GM10847 (cell line): ENCODE measurements at regions not wholly inside any gene's neighbourhood (a gene's known extent, or its start where the extent isn't known, plus 50 kb on each side); places are given as distances from the start of the nearest gene placed in this dataset.

ENCODE experiments used
- POLR2A ChIP-seq: IDR thresholded peaks from 2 replicates; pipeline ENCODE4 v1.6.1; 2011; ENCODE audit not compliant: insufficient read length; ENCODE audit errors: extremely low read depth

DNA sequence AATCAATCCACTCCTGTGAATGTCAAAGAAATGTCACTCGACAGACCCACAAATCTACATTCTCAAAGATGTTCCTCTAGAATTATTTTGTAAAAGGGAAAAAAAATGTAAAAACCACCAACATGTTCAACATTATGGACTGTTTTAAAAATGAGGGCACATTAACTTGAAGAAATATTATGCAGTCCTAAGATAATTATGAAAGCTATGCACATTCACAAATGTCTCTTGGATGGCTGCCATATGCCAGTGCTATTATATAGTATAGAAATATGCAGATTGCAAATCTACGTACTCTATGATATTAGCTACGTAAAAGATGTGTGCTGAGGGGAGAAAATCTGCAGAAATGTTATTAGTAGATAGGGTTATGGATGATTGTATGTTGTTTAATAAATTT lies 334.2 kb downstream of the BMP4 start:
- no peak for TF ChIP-seq POLR2A

DNA sequence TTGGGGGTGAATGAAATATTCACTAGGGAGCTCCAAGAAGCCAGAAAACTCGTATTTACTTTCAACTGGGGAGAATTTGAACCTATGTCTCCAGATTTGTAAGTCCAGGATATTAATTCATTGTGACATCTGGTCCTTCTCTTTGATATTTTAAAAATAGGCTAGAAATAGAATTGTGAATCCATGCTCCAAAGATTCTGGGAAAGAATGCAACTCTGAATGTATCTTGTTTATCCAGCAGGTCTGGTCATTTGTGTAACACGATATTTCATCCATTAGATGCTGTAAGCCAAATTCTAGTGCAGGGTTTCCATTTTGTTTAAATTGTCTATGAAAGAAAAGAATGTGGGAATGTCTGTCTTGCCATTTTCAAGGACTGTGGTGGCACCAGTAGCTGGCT lies 334.7 kb downstream of the BMP4 start:
- no peak for TF ChIP-seq POLR2A

DNA sequence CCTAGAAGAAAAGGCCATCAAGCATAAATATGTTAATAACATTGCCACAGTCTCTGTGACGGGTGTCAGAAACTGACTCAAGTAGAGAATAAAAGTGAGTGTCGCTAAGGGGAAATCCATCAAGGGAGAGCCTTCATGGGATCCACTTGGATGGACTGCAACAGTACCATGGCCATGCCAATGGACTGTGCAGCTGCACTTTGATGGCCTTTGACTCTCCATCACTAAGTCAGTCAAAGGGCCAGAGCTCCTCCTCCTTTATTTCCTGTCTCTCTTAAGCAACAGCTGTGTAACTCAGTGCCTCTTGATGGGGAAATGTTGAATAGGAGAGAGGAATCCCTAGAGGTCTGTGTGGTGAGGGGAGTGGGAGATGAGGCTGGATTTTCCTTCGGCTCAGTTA lies 335.2 kb downstream of the BMP4 start:
- TF ChIP-seq POLR2A, result no peak

DNA sequence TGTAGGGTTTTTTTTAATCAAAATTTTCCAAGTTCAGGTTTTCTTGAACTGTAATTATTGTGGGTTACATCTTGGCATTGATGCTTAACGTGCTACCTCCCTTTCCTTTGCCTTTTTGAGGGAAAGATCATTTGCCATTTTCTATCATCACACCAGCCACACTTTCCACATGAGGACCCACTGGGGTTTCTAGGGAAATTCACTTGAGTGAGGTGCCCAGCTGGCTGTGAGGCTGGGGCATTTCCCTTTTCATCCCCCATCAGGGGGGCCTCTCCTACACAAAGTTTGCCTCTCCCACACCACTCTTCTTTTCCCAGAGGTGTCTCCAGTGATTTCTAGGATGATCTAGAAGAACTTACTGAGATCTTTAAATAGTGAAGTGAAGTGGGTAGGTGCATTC lies 335.7 kb downstream of the BMP4 start:
- TF ChIP-seq POLR2A, result no peak

DNA sequence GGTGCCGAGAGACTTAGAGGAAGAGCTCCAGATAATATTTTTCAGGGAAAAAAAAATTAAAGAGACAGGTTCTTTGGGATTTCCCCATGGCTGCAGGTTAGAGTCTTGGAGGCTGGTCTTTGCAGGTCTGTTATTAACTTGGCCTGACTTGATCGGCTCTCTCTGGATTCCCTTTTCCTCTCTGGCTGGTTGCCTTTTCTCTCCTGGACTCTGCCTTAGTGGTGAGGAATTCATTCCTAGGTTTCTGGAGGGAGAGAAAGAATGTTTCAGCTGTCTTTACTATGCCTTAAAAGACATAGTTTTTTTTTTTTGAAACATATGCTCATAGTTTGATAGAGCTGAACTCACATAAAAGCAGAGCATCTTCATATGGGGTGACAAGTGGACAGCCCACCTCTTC lies 336.3 kb downstream of the BMP4 start:
- no peak for TF ChIP-seq POLR2A

DNA sequence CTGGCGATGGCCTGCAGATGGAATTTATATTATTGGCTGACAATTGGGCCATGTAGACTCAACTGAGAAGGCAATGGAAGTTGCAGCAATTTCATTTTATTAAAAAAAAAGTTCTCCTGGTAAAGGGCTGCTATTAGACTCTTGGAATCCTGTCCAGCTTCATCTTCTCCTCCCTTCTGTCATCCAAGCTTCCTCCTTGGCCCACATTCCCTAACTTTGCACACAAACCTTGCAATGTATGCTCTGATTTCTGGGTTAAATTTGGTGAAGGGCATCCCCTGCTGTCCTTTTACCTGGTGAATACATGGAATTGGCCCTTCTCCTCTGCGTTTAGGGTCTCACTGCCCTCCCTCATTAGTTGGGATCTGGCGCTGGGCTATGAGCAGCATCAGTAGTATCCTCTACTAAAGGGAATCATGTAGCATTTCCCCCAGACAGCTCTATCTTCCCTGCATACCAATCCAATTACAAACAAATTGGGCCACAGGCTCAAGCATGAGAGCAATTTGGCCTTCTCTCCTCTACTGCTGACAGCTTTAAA lies 336.9 kb downstream of the BMP4 start:
- TF ChIP-seq POLR2A, result no peak

DNA sequence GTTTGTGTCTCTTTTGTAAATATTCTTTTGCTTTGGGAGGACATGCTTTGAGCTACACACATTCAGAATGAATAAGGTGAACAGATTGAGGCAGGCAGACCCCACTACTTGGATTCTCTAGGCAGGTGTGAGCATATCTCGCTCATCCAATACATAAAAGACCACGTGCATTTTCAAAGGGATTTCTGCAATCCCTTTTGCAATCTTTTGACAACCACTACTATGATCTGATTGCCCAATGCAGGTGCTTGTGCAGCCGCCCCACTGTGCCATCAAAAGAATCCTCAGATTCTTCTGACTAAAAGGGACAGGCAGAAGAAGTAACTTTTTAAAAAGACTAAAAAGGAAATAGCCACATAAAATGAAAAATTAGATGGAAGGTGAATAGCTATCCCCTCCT lies 341.4 kb downstream of the BMP4 start:
- TF ChIP-seq POLR2A, result no peak

DNA sequence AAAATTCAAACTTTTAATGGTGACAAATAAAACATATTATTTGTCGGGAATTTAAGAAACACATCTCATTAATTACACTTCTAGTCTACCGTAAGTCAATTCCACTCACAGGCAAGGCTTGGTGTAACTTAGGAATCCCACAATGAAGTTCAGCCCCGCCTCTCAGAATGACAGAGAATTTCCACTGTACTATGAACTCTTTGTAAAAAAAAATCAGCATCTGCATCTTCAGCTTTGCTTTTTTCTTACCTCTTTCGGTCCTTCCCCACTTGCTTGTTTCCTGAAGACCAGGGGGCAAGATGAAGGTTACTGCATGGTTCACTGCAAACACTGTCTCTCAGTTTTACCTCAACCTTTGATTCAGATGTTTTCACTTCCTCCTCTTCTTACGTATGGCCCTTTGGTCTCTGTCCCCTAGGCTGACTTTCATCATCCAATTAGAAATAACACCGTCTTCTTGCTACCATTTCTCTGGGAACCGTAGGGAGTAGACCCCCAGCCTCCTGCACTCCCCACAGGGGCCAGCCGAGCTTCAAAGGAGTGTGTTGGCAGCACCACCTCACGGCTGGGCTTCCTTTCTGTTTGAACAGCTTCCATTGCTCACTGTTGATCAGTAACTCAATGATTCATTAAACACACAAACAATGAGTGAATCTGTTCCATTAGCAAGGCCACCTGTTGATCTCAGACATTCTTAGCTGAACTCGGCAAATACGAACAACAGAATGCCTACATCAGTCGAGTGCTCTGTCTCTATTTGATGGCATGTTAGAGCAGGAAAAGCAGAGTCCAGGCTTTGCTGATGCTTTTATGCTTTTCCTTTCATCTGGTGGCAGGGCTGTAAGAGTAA lies 343.0 kb downstream of the BMP4 start:
- TF ChIP-seq POLR2A, result no peak

DNA sequence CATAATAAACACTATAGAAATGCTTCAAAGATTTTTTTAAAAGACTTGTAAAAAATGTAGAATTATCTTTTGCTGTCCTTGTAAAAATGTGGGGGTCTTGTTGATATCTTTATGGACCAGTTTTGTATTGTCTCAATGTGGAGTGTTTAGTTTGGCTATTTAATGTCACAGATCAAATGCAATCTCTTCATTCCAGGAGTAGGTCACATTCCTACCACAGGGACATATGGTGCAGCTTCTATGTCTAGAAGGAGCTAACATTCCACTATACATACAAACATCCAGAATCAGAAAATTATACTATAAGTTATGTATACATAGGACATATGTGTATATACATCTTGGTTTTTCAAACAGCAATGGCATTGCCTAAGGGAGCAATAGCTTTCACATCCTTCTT lies 345.7 kb downstream of the BMP4 start:
- TF ChIP-seq POLR2A, result no peak

DNA sequence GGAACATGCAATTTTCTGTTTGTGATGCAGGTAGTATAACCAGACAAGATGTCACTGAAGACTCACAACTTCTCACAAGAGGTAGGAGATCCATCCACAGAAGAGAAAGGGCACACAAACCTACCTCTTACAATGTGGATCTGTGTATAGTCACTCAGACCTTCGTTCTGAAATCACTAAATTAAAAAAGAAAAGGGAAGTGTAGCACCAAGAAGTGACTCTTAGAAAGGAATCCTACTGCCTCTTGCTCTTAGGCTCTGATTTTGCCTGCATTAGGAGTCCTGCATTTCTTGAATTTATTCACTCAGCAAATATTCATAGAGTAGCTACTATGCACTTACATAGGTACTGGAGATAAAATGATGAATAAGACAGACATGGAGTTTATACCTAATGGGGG lies 347.6 kb downstream of the BMP4 start:
- TF ChIP-seq POLR2A, result no peak

DNA sequence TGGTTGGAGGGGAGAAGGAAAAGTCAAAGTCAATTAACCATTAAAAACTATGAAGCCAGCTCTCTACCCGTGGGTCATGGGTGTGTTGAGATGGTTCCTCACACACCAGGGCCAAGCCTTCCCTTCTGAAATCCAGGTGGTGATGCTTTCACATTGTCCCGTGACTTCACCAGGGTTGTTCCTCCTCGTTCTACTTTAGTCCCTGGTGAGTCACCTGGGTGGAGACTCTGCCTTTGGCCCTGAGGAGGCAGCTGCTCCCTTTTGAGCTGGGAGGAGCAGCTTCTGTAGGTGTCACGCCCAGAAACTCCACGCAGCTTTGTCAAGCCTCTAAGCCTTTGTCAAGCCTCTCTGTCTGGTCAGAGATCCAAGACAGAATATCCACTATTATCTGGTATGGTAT lies 348.3 kb downstream of the BMP4 start:
- TF ChIP-seq POLR2A, result no peak

DNA sequence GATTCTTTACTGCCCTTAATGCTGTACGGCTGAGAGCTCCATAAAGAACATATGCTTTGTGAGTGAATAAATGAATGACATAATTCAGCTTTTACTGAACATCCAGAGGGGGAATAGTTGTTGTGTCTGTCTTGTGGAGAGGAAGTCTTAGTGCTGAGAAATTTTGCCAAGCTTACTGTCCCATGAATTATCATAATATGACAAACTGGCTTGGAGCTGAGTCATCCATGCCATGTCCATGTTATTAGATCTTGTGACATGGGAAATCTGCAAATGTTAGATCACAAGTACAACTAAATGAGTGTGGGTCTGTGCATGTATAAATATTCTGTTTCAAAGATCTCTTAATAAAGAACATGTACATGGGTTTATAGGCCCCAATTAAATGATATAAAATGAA lies 350.4 kb downstream of the BMP4 start:
- TF ChIP-seq POLR2A, result no peak

DNA sequence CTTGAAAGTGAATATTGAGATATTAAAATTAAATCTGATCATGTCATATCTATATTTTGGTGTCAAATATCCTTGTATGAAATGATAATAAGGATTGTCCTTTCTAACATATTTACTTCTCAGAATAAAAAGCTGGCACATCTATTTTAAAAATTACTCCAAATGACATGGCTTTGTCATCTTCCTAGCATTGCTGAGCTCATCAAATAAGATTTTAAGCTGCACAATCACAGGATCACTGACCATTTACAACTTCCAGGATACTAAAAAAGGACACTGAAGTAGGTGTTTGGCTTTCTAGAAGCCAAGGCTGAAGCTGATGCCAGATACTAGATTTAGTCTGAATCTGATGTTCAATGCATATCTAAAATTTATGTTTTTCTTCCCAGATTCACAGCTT lies 351.1 kb downstream of the BMP4 start:
- TF ChIP-seq POLR2A, result no peak

DNA sequence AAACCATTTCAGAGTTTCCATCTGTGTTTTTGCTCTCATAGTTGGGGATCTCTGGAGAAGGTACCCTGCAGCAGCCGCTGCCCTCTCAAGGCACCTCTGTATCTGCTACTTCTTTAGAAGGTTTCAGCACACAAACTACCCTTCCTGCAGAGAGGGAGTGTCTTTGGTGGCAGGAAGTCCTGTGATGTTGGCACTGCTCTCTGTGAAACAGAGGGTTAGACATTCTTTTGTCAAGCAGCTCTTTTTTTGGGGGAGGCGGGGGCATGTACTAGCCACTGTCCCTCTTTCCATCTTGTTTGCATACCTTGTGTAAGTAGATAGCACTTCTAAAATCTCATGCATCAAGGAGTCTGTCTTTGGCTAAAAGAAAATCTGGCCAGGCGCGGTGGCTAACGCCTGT lies 352.6 kb downstream of the BMP4 start:
- no peak for TF ChIP-seq POLR2A

DNA sequence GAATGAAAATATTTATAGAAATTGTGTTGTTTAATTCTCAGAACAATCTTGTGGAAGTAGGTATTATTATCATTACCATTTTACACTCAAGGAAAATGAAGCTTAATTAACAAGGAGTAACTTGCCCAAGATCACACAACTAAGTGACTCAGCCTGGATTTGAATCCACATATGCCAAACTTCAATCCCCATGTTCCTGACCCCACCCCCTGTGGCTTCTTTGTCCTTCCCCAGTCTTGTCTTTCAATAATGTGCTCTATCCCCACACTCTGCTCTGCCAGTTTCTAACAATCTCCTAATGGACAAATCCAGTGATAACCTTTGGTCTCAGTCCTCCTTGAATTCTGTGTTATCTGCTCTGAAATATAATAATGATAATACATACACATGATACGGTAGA lies 355.2 kb downstream of the BMP4 start:
- TF ChIP-seq POLR2A, result no peak

DNA sequence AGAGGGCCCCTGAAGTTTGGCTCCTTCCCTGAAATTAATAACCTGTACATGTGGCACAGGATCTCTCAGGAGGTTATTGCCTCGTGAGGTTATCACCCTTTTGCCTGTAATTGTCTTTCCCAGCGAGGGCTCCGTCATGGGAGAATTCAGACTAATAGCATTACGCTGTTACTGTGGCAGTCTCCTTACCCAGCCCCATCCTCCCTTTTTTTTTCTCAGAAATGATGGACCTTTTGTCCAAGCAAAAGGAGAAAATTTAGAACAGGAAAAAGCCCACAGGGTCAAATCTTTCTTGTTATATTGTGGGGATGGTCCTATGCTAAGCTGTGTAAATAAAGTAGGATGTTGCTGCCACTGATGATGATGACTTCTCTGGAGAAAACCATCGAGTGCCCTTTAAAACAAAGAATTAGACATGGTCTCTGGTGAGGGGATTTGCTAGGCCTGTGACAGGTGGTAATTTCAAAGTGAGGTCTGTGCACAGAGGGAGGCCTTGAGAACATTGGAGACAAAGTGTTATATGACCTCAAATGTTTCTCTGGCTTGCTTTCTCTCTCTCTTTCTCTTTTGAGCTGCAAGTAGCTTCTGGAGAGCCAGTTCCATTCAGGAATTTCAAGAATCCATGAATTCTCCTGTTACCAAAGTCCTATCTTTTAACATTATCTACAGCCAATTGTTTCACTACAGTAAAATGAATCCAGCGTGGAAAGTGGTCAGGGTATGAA lies 357.2 kb downstream of the BMP4 start:
- TF ChIP-seq POLR2A, result no peak

DNA sequence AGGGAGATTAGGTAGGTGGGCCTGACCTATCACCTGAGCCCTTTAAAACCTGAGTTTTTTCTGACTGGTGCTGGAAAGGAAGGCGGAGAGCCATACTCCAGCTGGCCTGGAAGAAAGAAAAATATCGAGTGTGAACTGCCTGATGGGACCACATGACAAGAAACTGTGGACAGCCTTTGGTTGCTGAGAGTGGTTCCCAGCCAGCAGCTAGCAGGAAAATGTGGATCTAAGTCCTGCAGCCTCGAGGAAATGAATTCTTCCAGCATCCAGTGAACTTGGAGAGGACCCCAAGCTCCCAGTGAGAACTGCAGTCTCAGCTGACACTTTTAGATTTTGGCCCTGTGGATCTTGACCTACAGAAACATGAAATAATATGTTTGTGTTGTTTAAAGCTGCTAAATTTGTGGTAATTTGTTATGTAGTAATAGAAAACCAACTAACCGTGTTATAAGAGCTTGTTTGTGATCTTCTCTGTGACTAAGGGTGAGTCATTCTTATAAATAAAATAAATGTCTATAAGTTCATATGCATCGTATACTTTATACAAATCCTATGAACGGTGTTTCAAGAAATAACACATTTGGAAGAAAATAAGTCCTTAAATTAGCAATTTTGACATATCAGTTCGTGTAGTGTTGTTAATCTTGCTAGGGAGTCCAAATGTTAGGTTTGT lies 359.6 kb downstream of the BMP4 start:
- TF ChIP-seq POLR2A, result no peak

DNA sequence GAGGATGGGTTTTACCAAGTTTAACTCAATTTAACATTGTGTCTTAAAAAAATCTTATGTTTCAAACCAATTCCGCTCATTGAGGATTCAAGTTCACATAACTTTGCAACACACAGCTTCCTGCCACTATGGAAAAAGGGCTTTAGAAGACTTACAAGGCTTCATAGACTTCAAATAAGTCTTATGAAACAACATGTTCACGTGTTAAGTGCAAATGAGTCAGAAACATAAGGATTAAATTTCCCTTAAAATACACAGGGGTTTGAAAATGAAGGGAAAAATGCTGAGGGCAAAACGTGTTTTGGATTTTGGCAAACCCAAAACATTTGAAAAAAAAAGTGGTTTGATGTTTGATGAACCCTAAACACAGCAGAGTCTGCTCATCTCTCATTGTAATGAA lies 364.8 kb downstream of the BMP4 start:
- no peak for TF ChIP-seq POLR2A
